ENCODE measurements at regions not wholly inside any gene's neighbourhood (a gene's known extent, or its start where the extent isn't known, plus 50 kb on each side); places are given as distances from the start of the nearest gene placed in this dataset.

GRCh38 chr13:61975001-61975400, 559.4 kb upstream of the PCDH20 start:
- TF ChIP-seq, protein P1, sequence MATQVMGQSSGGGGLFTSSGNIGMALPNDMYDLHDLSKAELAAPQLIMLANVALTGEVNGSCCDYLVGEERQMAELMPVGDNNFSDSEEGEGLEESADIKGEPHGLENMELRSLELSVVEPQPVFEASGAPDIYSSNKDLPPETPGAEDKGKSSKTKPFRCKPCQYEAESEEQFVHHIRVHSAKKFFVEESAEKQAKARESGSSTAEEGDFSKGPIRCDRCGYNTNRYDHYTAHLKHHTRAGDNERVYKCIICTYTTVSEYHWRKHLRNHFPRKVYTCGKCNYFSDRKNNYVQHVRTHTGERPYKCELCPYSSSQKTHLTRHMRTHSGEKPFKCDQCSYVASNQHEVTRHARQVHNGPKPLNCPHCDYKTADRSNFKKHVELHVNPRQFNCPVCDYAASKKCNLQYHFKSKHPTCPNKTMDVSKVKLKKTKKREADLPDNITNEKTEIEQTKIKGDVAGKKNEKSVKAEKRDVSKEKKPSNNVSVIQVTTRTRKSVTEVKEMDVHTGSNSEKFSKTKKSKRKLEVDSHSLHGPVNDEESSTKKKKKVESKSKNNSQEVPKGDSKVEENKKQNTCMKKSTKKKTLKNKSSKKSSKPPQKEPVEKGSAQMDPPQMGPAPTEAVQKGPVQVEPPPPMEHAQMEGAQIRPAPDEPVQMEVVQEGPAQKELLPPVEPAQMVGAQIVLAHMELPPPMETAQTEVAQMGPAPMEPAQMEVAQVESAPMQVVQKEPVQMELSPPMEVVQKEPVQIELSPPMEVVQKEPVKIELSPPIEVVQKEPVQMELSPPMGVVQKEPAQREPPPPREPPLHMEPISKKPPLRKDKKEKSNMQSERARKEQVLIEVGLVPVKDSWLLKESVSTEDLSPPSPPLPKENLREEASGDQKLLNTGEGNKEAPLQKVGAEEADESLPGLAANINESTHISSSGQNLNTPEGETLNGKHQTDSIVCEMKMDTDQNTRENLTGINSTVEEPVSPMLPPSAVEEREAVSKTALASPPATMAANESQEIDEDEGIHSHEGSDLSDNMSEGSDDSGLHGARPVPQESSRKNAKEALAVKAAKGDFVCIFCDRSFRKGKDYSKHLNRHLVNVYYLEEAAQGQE (IDR thresholded peaks at IDR 0.05; ENCODE audit: low read depth), result no peak
- TF ChIP-seq MAX (IDR thresholded peaks at IDR 0.05), result no peak
- TF ChIP-seq TEAD4 (IDR thresholded peaks at IDR 0.05), result no peak
- no peak for TF ChIP-seq EP300 (IDR thresholded peaks at IDR 0.05; ENCODE audit: borderline replicate concordance)
- TF ChIP-seq RAD21 (IDR thresholded peaks at IDR 0.05; ENCODE audit: low read depth), result no peak
- TF ChIP-seq TAF1 (IDR thresholded peaks at IDR 0.05; ENCODE audit: low read depth), result no peak
